ENCODE measurements at regions not wholly inside any gene's neighbourhood (a gene's known extent, or its start where the extent isn't known, plus 50 kb on each side); places are given as distances from the start of the nearest gene placed in this dataset.

DNA sequence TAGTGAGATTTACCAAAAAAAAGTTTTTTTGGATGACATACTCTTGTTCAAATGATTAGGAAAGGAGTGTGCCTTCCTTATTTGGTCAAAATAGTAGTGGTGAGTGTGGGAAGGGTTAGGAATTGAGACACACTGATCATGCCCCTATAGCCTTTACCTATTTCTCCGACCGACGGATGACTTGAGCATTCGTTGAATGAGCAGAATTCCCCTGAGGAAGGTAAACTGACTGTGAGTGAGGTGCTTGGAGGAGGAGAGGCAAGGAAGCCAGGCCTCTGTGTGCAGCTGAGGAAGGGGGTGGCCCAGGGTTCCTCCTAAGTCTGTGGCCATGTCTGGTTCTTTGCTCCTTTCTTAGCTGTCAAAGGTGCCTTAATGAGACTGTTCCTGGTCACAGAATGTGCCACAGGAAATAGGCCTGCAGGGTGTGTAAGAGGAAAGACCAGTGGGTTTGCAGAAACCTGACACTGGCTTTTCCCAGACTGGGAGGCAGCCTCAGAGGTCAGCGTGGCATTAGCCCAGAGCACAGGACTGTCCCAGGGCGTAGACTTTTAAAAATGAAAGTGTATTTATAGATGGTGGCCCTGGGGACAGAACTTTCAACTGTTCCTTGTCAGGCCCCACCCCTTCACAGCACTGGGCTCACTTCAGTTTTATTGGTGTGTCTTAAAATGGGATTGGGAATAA, 307.7 kb upstream of the C2CD4B start:
- no peak for DNase-seq (ENCODE audit: low spot score)

- DNase-seq (ENCODE audit: low spot score) = no peak
Observed at GRCh38 chr15:62474021-62474770, 309.1 kb upstream of the C2CD4B start.

GRCh38 chr15:62474771-62475124, 309.7 kb upstream of the C2CD4B start:
- DNase-seq (ENCODE audit: low spot score) = no peak

DNA sequence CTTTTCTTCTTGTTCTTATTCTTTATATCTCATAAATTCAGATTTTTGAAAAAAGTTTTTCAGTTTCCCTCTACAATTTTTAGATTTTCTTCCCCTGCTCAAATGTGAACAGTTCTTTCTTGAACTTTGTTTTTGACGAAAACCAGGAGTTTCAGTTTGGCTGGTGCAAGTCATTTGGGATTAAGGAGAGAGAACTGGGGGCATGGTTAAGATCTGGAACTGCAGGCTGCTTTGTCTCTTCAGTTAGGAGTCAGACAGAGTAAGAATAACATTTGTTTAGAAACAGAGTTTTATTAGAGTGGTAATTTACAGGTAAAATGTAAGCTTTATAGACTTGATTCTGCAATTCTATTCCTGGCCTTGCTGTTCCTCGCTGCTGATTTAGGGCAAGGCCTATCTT, 310.5 kb upstream of the C2CD4B start:
- DNase-seq (ENCODE audit: low spot score) = no peak

GRCh38 chr15:62476163-62476562, 311.1 kb upstream of the C2CD4B start:
- DNase-seq (ENCODE audit: low spot score) = no peak

- DNase-seq (ENCODE audit: low spot score) = no peak
Observed at GRCh38 chr15:62477929-62478328, 312.8 kb upstream of the C2CD4B start.

GRCh38 chr15:62482785-62483429, 317.8 kb upstream of the C2CD4B start:
- DNase-seq (ENCODE audit: low spot score) = peak; percentile 39

DNA sequence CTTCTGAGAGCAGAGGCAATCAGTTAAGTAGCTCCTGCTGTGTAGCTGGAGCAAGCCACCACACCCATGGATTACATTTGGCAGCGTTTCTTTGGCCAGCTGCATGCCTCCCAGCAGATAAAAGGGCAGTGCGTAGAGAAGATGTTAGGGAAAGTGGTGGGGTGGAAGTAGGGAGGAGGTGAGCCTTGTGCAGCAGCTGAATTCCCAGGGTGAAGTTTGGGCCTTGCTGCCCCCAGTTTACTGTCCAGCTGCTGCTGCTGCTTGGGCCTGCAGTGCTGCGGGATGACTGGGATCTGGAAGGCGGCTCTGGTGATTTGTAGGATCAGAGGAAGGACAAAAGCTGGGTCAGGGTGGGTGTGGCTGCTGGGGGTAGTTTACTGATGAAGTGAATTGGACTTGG, 318.7 kb upstream of the C2CD4B start:
- DNase-seq (ENCODE audit: low spot score) = peak; percentile 64

GRCh38 chr15:62485170-62485720, 320.2 kb upstream of the C2CD4B start:
- DNase-seq (ENCODE audit: low spot score) = no peak

GRCh38 chr15:62486041-62486440, 321.0 kb upstream of the C2CD4B start:
- DNase-seq (ENCODE audit: low spot score) = no peak

DNA sequence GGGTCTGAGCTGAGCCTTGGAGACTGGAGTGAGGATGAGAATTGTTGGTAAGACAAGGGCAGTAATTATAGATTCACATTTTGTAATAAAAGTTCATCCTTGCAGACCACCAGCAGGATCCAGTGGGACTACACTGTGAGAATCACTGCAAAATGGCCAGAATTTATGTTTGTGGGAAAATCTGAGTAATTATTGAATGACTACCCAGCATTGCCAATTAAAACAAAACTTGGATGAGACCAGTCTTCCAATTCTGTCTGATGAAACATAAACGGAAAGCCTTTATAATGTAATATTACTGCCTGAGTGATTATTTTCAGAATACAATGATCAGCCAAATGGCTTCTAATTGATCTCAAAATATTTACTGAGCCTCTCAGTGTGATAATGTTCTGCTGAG, 323.3 kb upstream of the C2CD4B start:
- no peak for DNase-seq (ENCODE audit: low spot score)

GRCh38 chr15:62491642-62492041, 326.6 kb upstream of the C2CD4B start:
- DNase-seq (ENCODE audit: low spot score) = no peak

DNA sequence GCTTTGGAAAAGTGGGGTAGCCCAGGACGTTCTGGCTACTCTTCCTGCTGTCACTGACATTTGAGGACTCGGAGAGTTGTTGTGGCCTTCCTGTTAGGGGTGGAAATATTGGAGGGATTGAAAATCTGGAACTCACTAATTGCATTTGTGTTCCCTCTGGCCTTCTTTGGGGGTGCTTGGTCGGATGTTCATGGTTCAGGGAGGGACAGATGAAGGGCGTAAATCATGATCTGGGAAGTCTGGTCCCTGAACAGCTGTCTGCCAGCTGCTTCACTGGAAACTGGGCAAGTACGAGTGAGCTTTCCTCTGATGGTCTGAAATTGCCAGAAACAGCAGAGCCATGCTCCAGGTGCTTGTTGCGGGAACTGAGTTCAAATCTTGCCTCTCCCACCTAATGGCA, 327.8 kb upstream of the C2CD4B start:
- no peak for DNase-seq (ENCODE audit: low spot score)

DNA sequence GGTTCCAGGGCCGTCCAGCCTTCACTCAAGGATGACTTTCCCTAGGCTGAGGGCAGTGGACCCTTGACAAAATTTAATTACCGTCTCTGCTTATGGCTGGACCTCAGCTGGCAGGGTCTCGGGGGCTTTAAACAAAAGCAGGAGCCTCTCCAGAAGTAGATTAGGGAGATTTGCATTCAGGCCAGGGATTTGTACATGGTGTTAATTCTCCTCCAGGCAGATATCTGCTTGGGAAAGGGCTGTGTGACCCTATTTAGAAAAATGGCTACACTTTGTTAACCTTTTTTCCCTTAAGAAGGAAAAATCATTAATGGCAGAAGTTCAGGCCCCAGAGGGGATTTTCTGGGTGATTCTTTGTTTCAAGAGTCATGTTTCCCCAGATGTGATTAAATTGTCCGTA, 329.1 kb upstream of the C2CD4B start:
- no peak for DNase-seq (ENCODE audit: low spot score)

DNA sequence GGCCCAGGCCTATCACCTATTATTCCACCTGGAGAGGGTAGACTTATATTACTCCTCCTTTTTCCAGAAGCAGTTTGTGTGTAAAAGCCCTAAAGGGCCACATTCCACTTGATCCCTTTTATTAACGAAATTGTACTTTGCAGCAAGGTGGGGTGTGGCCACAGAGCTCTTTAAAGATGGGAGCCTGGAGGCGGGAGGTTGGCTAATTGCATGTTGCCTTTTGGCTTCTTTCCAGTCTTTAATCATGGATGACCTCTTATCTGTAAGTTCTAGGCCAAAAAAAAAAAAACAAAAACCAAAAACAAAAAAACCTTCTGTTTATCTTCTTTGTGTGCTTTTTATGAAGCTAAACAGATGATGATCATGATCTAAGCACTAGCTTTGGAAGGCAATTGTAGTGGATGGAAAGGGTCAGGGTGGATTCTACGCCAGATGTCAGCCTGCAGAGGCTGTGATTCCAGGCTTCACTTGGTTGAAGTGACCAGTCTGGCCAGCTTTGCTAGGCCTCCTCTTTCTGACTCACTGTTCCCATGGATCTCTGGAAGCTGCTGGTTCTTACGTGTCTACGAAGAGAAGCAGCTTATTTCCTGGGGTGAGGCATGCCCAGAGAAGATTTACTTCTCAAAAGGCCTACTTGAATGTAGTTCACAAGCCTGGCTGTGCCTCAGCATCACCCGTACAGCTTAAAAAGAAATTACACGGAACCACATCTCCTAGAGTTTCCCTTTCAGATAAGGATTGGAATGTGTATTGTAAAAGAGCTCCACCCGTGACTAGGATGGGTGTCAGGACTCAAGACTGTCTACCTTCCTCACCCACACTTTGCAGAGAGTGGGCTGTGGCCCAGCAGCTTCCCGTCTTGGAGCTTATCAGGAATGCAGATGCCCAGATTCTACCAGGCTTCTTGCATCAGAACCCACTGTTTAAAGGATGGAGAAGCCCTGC, 330.9 kb upstream of the C2CD4B start:
- no peak for DNase-seq (ENCODE audit: low spot score)

GRCh38 chr15:62497356-62497755, 332.3 kb upstream of the C2CD4B start:
- DNase-seq (ENCODE audit: low spot score) = no peak

- DNase-seq (ENCODE audit: low spot score) = no peak
Observed at GRCh38 chr15:62498278-62498677, 333.2 kb upstream of the C2CD4B start.

- DNase-seq (ENCODE audit: low spot score) = no peak
Observed at GRCh38 chr15:62498712-62499111, 333.6 kb upstream of the C2CD4B start.

DNA sequence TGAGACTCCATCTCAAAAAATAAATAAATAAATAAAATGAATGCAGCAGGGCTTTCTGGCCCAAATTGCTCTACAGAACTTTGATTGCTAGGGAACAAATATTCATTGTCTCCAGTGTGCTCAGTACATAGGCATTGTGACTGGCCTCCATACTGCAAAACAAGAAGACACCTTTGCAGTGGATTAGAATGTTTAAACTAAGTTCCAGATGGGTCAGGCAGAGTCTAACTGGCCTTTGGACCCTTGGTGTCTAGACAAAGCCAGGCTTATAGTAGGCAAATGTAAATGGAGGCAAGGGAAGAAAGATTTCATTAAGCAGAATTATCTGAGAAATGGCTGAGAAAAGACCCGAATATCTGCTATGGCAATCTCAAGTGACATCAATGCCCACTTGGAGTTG, 335.2 kb upstream of the C2CD4B start:
- DNase-seq (ENCODE audit: low spot score) = no peak

- DNase-seq (ENCODE audit: low spot score) = no peak
Observed at GRCh38 chr15:62502451-62502850, 337.4 kb upstream of the C2CD4B start.

DNA sequence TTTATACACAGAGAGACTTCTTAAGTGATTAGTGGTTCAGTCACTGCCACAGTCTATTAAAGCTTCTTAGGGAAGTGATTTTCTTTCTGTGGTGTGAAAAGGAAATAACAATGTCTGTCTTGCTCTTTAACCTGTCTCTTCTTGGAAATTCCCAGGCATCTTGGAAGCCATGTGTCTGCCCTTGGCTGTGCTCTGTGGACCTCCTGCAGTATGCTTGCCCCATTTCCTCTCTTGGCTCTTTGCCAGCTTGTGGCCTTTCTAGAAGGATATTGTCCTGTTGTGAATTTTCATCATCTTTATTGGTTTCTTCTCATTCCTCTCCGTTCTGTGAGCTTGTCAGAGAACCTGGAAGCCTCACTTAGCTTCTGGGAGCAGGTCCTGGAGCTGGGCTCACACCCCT, 338.4 kb upstream of the C2CD4B start:
- no peak for DNase-seq (ENCODE audit: low spot score)

DNA sequence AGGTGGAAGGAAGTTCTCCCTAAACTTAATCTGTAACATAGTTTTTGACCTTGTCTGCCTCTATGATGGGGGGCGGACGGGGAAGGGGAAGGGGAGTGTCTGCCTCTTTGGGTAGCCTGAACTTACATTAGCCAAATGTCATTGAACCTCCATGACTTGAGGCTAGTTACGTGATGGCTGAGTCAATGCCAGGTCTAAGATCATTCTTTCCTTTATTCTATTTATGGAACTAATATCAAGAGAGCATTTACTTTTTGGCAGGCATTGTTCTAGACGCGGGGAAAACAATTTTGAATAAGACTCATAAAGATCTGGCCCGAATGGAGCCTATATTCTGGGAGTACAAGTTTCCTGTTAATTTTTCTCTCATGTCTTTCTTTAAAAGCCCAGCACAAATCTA, 340.7 kb upstream of the C2CD4B start:
- no peak for DNase-seq (ENCODE audit: low spot score)

Data from hematopoietic multipotent progenitor cell treated with erythropoietin and hydrocortisone succinate and interleukin-3 and kit ligand, for 17 days (in vitro differentiated cells).